Heart right ventricle (tissue), 16 donors: ENCODE measurements at regions not wholly inside any gene's neighbourhood (a gene's known extent, or its start where the extent isn't known, plus 50 kb on each side); places are given as distances from the start of the nearest gene placed in this dataset.

ENCODE experiments used
- ATAC-seq, 8 donors: fragments of 200-7000 bp; cut with Tn5 transposase; one replicate each; pipeline ENCODE4 v1.9.1; 2020; ENCODE audit warnings: mild to moderate bottlenecking in 8 of 8, moderate library complexity in 8 of 8, moderate number of reproducible peaks in 1 of 8
- DNase-seq, 2 donors: peaks; one replicate each; pipeline ENCODE4 v3.0.0-alpha.2; 2020
- H3K27ac ChIP-seq, 10 donors: fragments of 200-600 bp; sonication (generic) in 2 of 10; one replicate each; pipeline versions ENCODE4 v1.5.0 to v1.8.0; 2020 to 2022; ENCODE audit warnings: mild to moderate bottlenecking in 3 of 10
- H3K27me3 ChIP-seq, 7 donors: fragments of 200-600 bp; one replicate each; pipeline ENCODE4 v1.8.0; 2021 to 2022; ENCODE audit warnings: mild to moderate bottlenecking in 2 of 7
- H3K36me3 ChIP-seq, 9 donors: fragments of 200-600 bp; sonication (generic) in 1 of 9; one replicate each; pipeline versions ENCODE4 v1.5.0 to v1.8.0; 2020 to 2022; ENCODE audit warnings: mild to moderate bottlenecking in 2 of 9
- H3K4me1 ChIP-seq, 9 donors: fragments of 200-600 bp; sonication (generic) in 1 of 9; one replicate each; pipeline versions ENCODE4 v1.5.0 to v1.8.0; 2020 to 2022; ENCODE audit warnings: mild to moderate bottlenecking in 4 of 9
- H3K4me3 ChIP-seq, 10 donors: fragments of 200-600 bp; sonication (generic) in 2 of 10; one replicate each; pipeline versions ENCODE4 v1.5.0 to v1.8.0; 2020 to 2022; ENCODE audit warnings: mild to moderate bottlenecking in 7 of 10, moderate library complexity in 2 of 10
- H3K9me3 ChIP-seq, 11 donors: fragments of 200-600 bp in 10 of 11; sonication (generic) in 2 of 11; one replicate each; pipeline versions ENCODE4 v1.5.0 to v1.8.0; 2013 to 2022; ENCODE audit warnings: mild to moderate bottlenecking in 2 of 11, control low read depth in 1 of 11, moderate library complexity in 1 of 11
- WGBS, 2 donors: extraction: QIAGEN DNeasy Blood & Tissue Kit; methylation state at CpG; one replicate each; pipeline ENCODE4 v1.1.7; 2013; ENCODE audit warnings: inconsistent platforms in 1 of 2; 5-methylcytosine and 5-hydroxymethylcytosine counted together
- intact Hi-C, 10 donors: fragments of 100-400 bp; cut with DNase I; formaldehyde crosslinking; loops; one replicate each; pipeline versions ENCODE4 v1.11.1 to v1.14.2; 2022
- TF ChIP-seq, protein P1 (sequence below), 9 donors: fragments of 200-600 bp; sonication (generic) in 2 of 9; IDR thresholded peaks; one replicate each; pipeline versions ENCODE4 v1.5.0 to v1.8.0; 2021 to 2022; ENCODE audit warnings: antibody characterized with exemption in 9 of 9, mild to moderate bottlenecking in 5 of 9, moderate library complexity in 1 of 9
- donor health status: Arrhythmogenic right ventricular cardiomyopathy.
- donor health status: ischemic (EF 13 %, LVEDD 7.1; RV severe dilation, severe dysfunction).
- donor health status: healthy with polysubstance abuse.
- donor health status: DM: no; HTN: yes; CAD: no.
- donor health status: DM: no; HTN: no; CAD: no.
- donor health status: ischemic (EF 25% LVEDD 6.9; RV normal size, moderate dysfunction).
- donor health status: ischemic (EF 25% LVEDD 5.7; RV mildly dilated, moderate dysfunction).
- donor health status: healthy.
- donor health status: DM: yes; HTN: yes; CAD: no.
- donor health status: Ischemic cardiomyopathy.
- donor health status: ischemic (EF 35%, LVEDD 5.7; RV mildly dilated, moderate dysfunction).
- donor health status: nonischemic (EF 11% LVEDD 7.7; RV severe dilation, severe dysfunction).
- donor health status: DM: yes; HTN: yes; CAD: no.
- donor health status: PGD.
- donor health status: ischemic (EF 29% LVEDD 5.4; RV normal size, mild dysfunction).
- donor health status: nonischemic (EF 23%, LVEDD 6.1; RV moderate dilation, normal function).

DNA sequence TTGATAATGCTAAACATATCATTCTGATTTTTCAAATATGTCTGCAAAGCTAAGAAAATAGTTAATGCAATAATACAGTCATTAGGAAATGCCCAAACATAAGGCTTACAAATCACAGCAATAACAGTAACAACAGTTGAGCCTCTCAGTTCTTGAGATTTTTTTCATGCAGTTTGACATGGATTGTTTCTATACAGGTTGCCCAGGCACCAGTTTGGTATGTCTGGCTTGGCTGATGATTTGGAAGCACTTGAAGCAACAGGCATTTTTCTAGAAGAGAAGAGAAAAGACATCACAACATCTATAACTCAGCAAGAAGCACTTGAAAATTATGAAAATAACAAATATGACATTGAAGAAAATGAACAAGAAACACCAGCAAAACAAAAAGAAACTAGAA lies 78.7 kb upstream of the COL6A5 start:
- Histone ChIP-seq H3K4me3 (no peak overlapping the region), H3K36me3 (no peaks in the 10 kb centered on the region), H3K9me3 (no peaks in the 10 kb centered on the region), H3K4me1 (no peaks in the 10 kb centered on the region), H3K27me3 (peaks cover 0 to 6% (median 0%) of the 10 kb centered on the region in 7 donors), H3K27ac (no peak overlapping the region)
- intact Hi-C loops = no loop called here
- TF ChIP-seq, protein P1, sequence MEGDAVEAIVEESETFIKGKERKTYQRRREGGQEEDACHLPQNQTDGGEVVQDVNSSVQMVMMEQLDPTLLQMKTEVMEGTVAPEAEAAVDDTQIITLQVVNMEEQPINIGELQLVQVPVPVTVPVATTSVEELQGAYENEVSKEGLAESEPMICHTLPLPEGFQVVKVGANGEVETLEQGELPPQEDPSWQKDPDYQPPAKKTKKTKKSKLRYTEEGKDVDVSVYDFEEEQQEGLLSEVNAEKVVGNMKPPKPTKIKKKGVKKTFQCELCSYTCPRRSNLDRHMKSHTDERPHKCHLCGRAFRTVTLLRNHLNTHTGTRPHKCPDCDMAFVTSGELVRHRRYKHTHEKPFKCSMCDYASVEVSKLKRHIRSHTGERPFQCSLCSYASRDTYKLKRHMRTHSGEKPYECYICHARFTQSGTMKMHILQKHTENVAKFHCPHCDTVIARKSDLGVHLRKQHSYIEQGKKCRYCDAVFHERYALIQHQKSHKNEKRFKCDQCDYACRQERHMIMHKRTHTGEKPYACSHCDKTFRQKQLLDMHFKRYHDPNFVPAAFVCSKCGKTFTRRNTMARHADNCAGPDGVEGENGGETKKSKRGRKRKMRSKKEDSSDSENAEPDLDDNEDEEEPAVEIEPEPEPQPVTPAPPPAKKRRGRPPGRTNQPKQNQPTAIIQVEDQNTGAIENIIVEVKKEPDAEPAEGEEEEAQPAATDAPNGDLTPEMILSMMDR (IDR thresholded peaks at IDR 0.05) = no peak
- no peak for DNase-seq
- no peak for ATAC-seq

DNA sequence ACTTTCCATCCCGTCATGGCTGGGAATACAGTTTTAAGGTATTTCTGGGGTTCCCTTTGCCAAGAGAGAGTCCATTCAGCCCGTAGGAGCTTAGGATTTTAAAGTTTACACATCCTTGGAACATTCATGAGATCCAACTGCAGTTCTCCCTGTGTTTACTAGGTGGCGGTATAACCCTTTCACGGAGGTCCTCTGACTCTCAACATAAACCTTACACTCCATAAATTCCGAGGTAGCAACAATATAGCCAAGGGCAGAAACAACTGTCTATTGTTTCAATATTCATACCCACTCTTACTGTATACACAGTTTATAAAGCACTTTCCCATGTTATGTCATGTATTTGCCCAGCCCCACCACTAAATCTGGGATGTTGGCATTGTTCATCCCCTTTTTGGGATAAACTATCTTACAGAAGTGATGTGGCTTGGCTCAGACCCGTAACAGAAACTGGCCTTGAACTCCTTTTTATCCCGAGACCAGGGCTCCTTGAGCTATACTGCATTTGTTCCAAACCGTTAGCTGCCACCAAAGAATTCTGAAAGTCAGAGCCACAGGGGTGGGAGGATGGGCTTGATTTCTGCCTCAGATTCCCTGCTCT lies 69.2 kb upstream of the COL6A5 start:
- 14 to 15% methylated on average over 8 of the region's 8 CpGs for WGBS, 2 donors
- peak in 3 of 8 donors; percentile 25 to 62 (median 51) for ATAC-seq
- no peaks in the 10 kb centered on the region for H3K4me1 ChIP-seq
- TF ChIP-seq, protein P1 (IDR thresholded peaks at IDR 0.05) = peak; percentile 20 to 78 (median 70)
- H3K27me3 ChIP-seq = peaks cover 0 to 16% (median 0%) of the 10 kb centered on the region in 7 donors
- no peak for DNase-seq
- intact Hi-C loops = loop anchor here in 3 of 10 donors (10.0 kb wide), 2 partner anchors 258 to 618 kb away; partner anchors contain the start of gene ATP2C1 (in 1 of the 3)
- H3K36me3 ChIP-seq = no peaks in the 10 kb centered on the region
- H3K4me3 ChIP-seq = no peak overlapping the region
- H3K27ac ChIP-seq = no peak overlapping the region
- H3K9me3 ChIP-seq = peaks cover 0 to 6% (median 0%) of the 10 kb centered on the region in 11 donors

DNA sequence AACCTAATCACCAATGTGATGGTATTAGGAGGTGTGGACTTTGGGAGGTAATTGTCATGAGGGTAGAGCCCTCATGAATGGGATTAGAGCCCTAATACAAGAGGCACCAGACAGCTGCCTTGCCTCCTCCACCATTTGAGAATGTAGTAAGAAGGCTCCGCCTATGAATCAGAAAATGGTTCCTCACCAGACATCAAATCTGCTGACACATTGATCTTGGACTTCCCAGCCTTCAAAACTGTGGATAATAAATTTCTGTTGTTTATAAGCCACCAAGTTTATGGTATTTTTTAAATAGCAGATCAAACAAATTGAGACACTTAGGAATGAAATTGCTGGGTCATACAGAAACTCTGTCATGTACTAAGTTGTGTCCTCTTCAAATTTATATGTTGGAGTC lies 56.8 kb upstream of the COL6A5 start:
- ATAC-seq = no peak
- Histone ChIP-seq H3K9me3 (no peaks in the 10 kb centered on the region), H3K27me3 (peaks cover 0 to 7% (median 0%) of the 10 kb centered on the region in 7 donors), H3K36me3 (no peaks in the 10 kb centered on the region), H3K4me1 (no peaks in the 10 kb centered on the region), H3K4me3 (no peak overlapping the region), H3K27ac (no peak overlapping the region)
- TF ChIP-seq, protein P1 (IDR thresholded peaks at IDR 0.05) = no peak
- 91 to 96% methylated on average over 1 of the region's 1 CpG for WGBS, 2 donors
- no peak for DNase-seq
- intact Hi-C loops = no loop called here

DNA sequence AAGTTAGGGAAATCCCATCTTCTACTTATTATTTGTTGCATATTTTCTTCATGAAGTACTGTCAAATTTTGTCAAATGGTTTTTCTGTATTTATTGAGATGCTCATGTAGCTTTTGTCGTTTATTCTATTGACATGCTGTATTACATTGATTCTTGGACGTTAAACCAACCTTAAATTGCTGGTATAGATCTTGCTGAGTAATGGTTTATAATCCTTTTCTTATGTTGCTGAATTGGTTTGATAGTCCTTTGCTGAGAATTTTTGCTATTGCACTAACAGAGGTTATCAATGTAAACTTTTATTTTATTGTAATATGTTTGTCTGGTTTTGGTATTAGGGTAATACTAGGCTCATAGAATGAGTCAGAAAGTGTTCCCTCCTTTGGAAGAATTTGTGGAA lies 54.3 kb upstream of the COL6A5 start:
- TF ChIP-seq, protein P1 (IDR thresholded peaks at IDR 0.05) = no peak
- Histone ChIP-seq H3K27me3 (peaks cover 0 to 5% (median 0%) of the 10 kb centered on the region in 7 donors), H3K4me3 (no peak overlapping the region), H3K36me3 (no peaks in the 10 kb centered on the region), H3K9me3 (peaks cover 0 to 5% (median 0%) of the 10 kb centered on the region in 11 donors), H3K4me1 (no peaks in the 10 kb centered on the region), H3K27ac (no peak overlapping the region)
- 79 to 89% methylated on average over 2 of the region's 2 CpGs for WGBS, 2 donors
- DNase-seq (no peak), ATAC-seq (no peak)
- intact Hi-C loops = no loop called here
